ENCODE measurements at regions not wholly inside any gene's neighbourhood (a gene's known extent, or its start where the extent isn't known, plus 50 kb on each side); places are given as distances from the start of the nearest gene placed in this dataset.

GRCh38 chr9:529731-530130, 311.8 kb upstream of the DMRT1 start (continued):
- no peak for TF ChIP-seq ATF3 (IDR thresholded peaks at IDR 0.05)
- TF ChIP-seq FOXA1 (IDR thresholded peaks at IDR 0.05): no peak
- TF ChIP-seq CTCF (IDR thresholded peaks at IDR 0.05; ENCODE audit: low read depth, low read length, missing input control): no peak
- TF ChIP-seq TAF1 (conservative IDR thresholded peaks at IDR 0.05): no peak
- no peak for TF ChIP-seq YY1 (IDR thresholded peaks at IDR 0.05)

- Histone ChIP-seq H3K27ac (ENCODE audit: low read depth in 1 of 2, low read length in 2 of 2) (no peak overlapping the region), H3K27me3 (ENCODE audit: control insufficient read depth in 4 of 4, insufficient read depth in 4 of 4, low read length in 3 of 4) (peaks cover 0 to 4% (median 0%) of the 10 kb centered on the region in 4 donors), H3K9me3 (ENCODE audit: control insufficient read depth in 4 of 4, low read length in 3 of 4) (no peaks in the 10 kb centered on the region), H3K4me1 (ENCODE audit: control insufficient read depth in 4 of 4, insufficient read depth in 4 of 4, low read length in 3 of 4) (no peaks in the 10 kb centered on the region), H3K36me3 (ENCODE audit: control insufficient read depth in 4 of 4, insufficient read depth in 3 of 4, low read depth in 1 of 4, low read length in 3 of 4) (no peaks in the 10 kb centered on the region), H3K9ac (ENCODE audit: low read depth in 1 of 2, low read length in 2 of 2) (no peak overlapping the region), H3K4me3 (ENCODE audit: low read depth in 1 of 3, low read length in 3 of 3) (no peak overlapping the region)
- DNase-seq (ENCODE audit: low spot score): no peak
- TF ChIP-seq NR2F2 (IDR thresholded peaks at IDR 0.05) (no peak), EGR1 (IDR thresholded peaks at IDR 0.05; ENCODE audit: low read depth in 2 of 2) (no peak), CTCF (IDR thresholded peaks at IDR 0.05; ENCODE audit: low read depth, low read length, missing input control) (no peak), REST (IDR thresholded peaks at IDR 0.05) (no peak), MAX (IDR thresholded peaks at IDR 0.05) (no peak), TAF1 (conservative IDR thresholded peaks at IDR 0.05) (no peak), YY1 (IDR thresholded peaks at IDR 0.05) (no peak)
- 66% methylated on average over 3 of the region's 3 CpGs for WGBS
These were observed 310.8 kb upstream of the DMRT1 start for GRCh38 chr9:530681-531080.

- DNase-seq (ENCODE audit: low spot score): no peak
- Histone ChIP-seq H3K27ac (ENCODE audit: low read depth in 1 of 2, low read length in 2 of 2) (no peak overlapping the region), H3K36me3 (ENCODE audit: control insufficient read depth in 4 of 4, insufficient read depth in 3 of 4, low read depth in 1 of 4, low read length in 3 of 4) (no peaks in the 10 kb centered on the region), H3K4me1 (ENCODE audit: control insufficient read depth in 4 of 4, insufficient read depth in 4 of 4, low read length in 3 of 4) (peaks cover 0 to 4% (median 0%) of the 10 kb centered on the region in 4 donors), H3K4me3 (ENCODE audit: low read depth in 1 of 3, low read length in 3 of 3) (no peak overlapping the region), H3K9me3 (ENCODE audit: control insufficient read depth in 4 of 4, low read length in 3 of 4) (no peaks in the 10 kb centered on the region), H3K27me3 (ENCODE audit: control insufficient read depth in 4 of 4, insufficient read depth in 4 of 4, low read length in 3 of 4) (peaks cover 0 to 4% (median 0%) of the 10 kb centered on the region in 4 donors), H3K9ac (ENCODE audit: low read depth in 1 of 2, low read length in 2 of 2) (no peak overlapping the region)
- no peak for TF ChIP-seq NR2F2 (IDR thresholded peaks at IDR 0.05)
- no peak for TF ChIP-seq EGR1 (IDR thresholded peaks at IDR 0.05; ENCODE audit: low read depth in 2 of 2)
- TF ChIP-seq SP1 (IDR thresholded peaks at IDR 0.05): no peak
- TF ChIP-seq FOXA1 (IDR thresholded peaks at IDR 0.05): no peak
- WGBS: 65% methylated on average over 6 of the region's 6 CpGs
These were observed 308.8 kb upstream of the DMRT1 start for GRCh38 chr9:532707-533106.
